Neural cell (in vitro differentiated cells): ENCODE measurements at regions not wholly inside any gene's neighbourhood (a gene's known extent, or its start where the extent isn't known, plus 50 kb on each side); places are given as distances from the start of the nearest gene placed in this dataset.

Experiments used
- CTCF ChIP-seq: fragments of 450-650 bp; IDR thresholded peaks from 2 replicates; pipeline ENCODE4 v1.5.1; 2014; ENCODE audit warnings: antibody characterized with exemption, mild to moderate bottlenecking, moderate library complexity; ENCODE audit not compliant: poor library complexity, severe bottlenecking
- EP300 ChIP-seq: fragments of 450-650 bp; conservative IDR thresholded peaks from 2 replicates; pipeline ENCODE4 v1.6.1; 2014; ENCODE audit warnings: antibody characterized with exemption, mild to moderate bottlenecking, moderate library complexity; ENCODE audit not compliant: poor library complexity, severe bottlenecking
- POLR2AphosphoS5 ChIP-seq: IDR thresholded peaks from 2 replicates; pipeline ENCODE4 v1.6.1; 2012

- no peak for TF ChIP-seq CTCF
- TF ChIP-seq EP300 = no peak
- TF ChIP-seq POLR2AphosphoS5 = no peak
Observed at GRCh38 chr2:12651641-12652040, 65.1 kb upstream of the TRIB2 start.
